Naive thymus-derived CD4-positive, alpha-beta T cell (primary cell): ENCODE measurements at regions not wholly inside any gene's neighbourhood (a gene's known extent, or its start where the extent isn't known, plus 50 kb on each side); places are given as distances from the start of the nearest gene placed in this dataset.

Source experiments
- ATAC-seq: fragments of 150-1000 bp; cut with Tn5 transposase; 2 replicates; pipeline ENCODE4 v1.10.0; 2021; ENCODE audit warnings: mild to moderate bottlenecking, moderate library complexity
- CTCF ChIA-PET: fragments of 350-600 bp; sonication (Branson Sonifier 250); formaldehyde crosslinking; loops from one replicate; lab custom pipeline; 2021; ENCODE audit warnings: antibody characterized with exemption; lab: Charles Lee
- POLR2A ChIA-PET: fragments of 350-600 bp; sonication (Branson Sonifier 250); formaldehyde crosslinking; loops from one replicate; lab custom pipeline; 2021; ENCODE audit warnings: antibody characterized with exemption, inconsistent platforms; lab: Charles Lee
- DNase-seq, 9 donors: peaks; one replicate each; pipeline versions ENCODE4 v3.0.0 to v3.0.0-alpha.2; 2020 to 2022; ENCODE audit warnings: mixed read lengths in 1 of 9
- H3K27ac ChIP-seq: one replicate; pipeline ENCODE4 v1.7.0; 2013; ENCODE audit warnings: mild to moderate bottlenecking, low read depth, low read length, moderate library complexity
- H3K27me3 ChIP-seq, 2 donors: one replicate each; pipeline ENCODE4 v1.7.0; 2013; ENCODE audit warnings: low read length in 2 of 2, mild to moderate bottlenecking in 2 of 2, moderate library complexity in 2 of 2; ENCODE audit not compliant: control insufficient read depth in 2 of 2, insufficient read depth in 2 of 2
- H3K36me3 ChIP-seq, 3 experiments: 1 replicate in 2 of 3; 2 replicates in 1 of 3; pipeline ENCODE4 v1.7.0; 2013; ENCODE audit warnings: low read length in 3 of 3, mild to moderate bottlenecking in 3 of 3, moderate library complexity in 1 of 3; ENCODE audit not compliant: insufficient read depth in 3 of 3, control insufficient read depth in 2 of 3
- H3K4me1 ChIP-seq, 2 donors: one replicate each; pipeline ENCODE4 v1.7.0; 2013; ENCODE audit warnings: low read length in 2 of 2, mild to moderate bottlenecking in 2 of 2, moderate library complexity in 1 of 2; ENCODE audit not compliant: control insufficient read depth in 2 of 2, insufficient read depth in 2 of 2
- H3K4me3 ChIP-seq: 2 replicates; pipeline ENCODE4 v1.7.0; 2013; ENCODE audit warnings: mild to moderate bottlenecking, low read length
- H3K9me3 ChIP-seq, 3 experiments: 1 replicate in 2 of 3; 2 replicates in 1 of 3; pipeline ENCODE4 v1.7.0; 2013; ENCODE audit warnings: low read length in 3 of 3; ENCODE audit not compliant: control insufficient read depth in 2 of 3
- H3K27ac Mint-ChIP-seq, 9 donors: one replicate each; pipeline ENCODE4 v1.8.0; 2020 to 2022; ENCODE audit warnings: mixed read lengths in 9 of 9, mild to moderate bottlenecking in 8 of 9, moderate library complexity in 5 of 9, inconsistent platforms in 2 of 9
- H3K27me3 Mint-ChIP-seq, 5 donors: one replicate each; pipeline ENCODE4 v1.8.0; 2021 to 2022; ENCODE audit warnings: mixed read lengths in 5 of 5, mild to moderate bottlenecking in 1 of 5
- H3K36me3 Mint-ChIP-seq, 5 donors: one replicate each; pipeline ENCODE4 v1.8.0; 2020 to 2022; ENCODE audit warnings: mixed read lengths in 5 of 5, mild to moderate bottlenecking in 3 of 5, inconsistent platforms in 1 of 5
- H3K4me1 Mint-ChIP-seq, 7 donors: one replicate each; pipeline ENCODE4 v1.8.0; 2020 to 2022; ENCODE audit warnings: mixed read lengths in 7 of 7, mild to moderate bottlenecking in 3 of 7, inconsistent platforms in 1 of 7
- H3K4me3 Mint-ChIP-seq, 10 donors: one replicate each; pipeline ENCODE4 v1.8.0; 2020 to 2022; ENCODE audit warnings: mild to moderate bottlenecking in 10 of 10, mixed read lengths in 10 of 10, moderate library complexity in 6 of 10, inconsistent platforms in 2 of 10
- H3K9me3 Mint-ChIP-seq, 11 donors: one replicate each; pipeline ENCODE4 v1.8.0; 2020 to 2022; ENCODE audit warnings: mixed read lengths in 11 of 11, mild to moderate bottlenecking in 4 of 11, inconsistent platforms in 1 of 11, moderate library complexity in 1 of 11
- intact Hi-C, 2 donors: fragments of 100-400 bp; cut with micrococcal nuclease; formaldehyde crosslinking; loops; one replicate each; pipeline ENCODE4 v1.15.1; 2023

GRCh38 chr2:8457092-8457481, 224.8 kb upstream of the ID2 start:
- no peak overlapping the region for H3K27ac ChIP-seq
- Mint-ChIP-seq H3K27me3 (peaks cover 0 to 14% (median 6%) of the 10 kb centered on the region in 5 donors), H3K9me3 (peaks cover 0 to 3% (median 0%) of the 10 kb centered on the region in 11 donors), H3K36me3 (peaks cover 0 to 19% (median 0%) of the 10 kb centered on the region in 5 donors), H3K4me3 (peak overlapping the region; percentile 67 to 85 (median 79)), H3K4me1 (peaks cover 13 to 49% (median 25%) of the 10 kb centered on the region in 7 donors), H3K27ac (peak overlapping the region in 4 of 9 donors; percentile 34 to 86 (median 56))
- ChIA-PET POLR2A (no interaction called here), CTCF (no interaction called here)
- peaks cover 11 to 21% of the 10 kb centered on the region in 2 donors for H3K4me1 ChIP-seq
- no peaks in the 10 kb centered on the region for H3K9me3 ChIP-seq
- no peaks in the 10 kb centered on the region for H3K36me3 ChIP-seq
- H3K4me3 ChIP-seq: peak overlapping the region; percentile 60
- peak; percentile 69 for ATAC-seq
- no peaks in the 10 kb centered on the region for H3K27me3 ChIP-seq
- intact Hi-C loops: loop anchor here (1.0 to 5.0 kb wide), 10 partner anchors 16 to 1030 kb away; no protein-coding TSS in a partner anchor
- DNase-seq: peak in 1 of 9 donors; percentile 14

DNA sequence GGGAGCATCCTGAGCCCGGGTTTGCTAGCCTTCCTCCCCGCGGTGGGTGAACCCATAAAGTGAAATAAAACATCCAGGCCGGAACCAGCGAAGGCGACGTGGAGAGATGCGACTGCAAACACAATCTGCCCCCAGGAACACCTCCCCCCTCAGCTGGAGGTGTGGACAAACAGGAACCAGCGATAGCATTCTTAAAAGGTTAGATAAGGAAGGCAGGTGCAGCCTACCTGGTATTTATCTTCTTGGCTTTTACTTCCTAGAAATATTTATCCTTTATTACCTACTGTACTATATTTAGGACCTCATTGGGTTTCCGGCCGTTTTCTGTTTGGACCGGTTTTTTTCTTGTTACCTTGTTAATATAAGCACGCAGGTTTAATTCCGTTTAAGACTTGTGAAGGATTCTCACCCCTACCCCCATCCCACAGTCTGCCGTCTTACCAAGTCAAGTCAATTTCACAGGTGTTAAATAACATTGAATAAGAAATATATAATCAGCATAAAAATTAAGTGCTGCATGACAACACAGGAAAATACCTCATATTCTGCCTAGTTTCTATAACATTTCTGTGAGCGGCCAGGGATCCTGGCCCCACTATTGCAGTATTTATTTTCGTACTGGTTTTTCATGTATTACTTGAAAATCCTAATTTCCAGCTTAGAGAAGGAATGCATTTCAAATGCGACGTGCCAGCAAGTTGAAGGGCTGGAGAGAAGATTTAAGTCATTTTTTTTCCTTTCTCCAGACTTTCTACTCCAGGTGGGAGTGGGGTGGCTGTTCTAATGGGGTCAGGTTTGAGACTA, 224.0 kb upstream of the ID2 start:
- H3K9me3 ChIP-seq: no peaks in the 10 kb centered on the region
- Mint-ChIP-seq H3K4me1 (peaks cover 15 to 56% (median 25%) of the 10 kb centered on the region in 7 donors), H3K4me3 (peak overlapping the region; percentile 67 to 85 (median 79)), H3K27me3 (peaks cover 0 to 14% (median 8%) of the 10 kb centered on the region in 5 donors), H3K27ac (peak overlapping the region in 4 of 9 donors; percentile 34 to 86 (median 56)), H3K36me3 (peaks cover 0 to 19% (median 0%) of the 10 kb centered on the region in 5 donors), H3K9me3 (peaks cover 0 to 2% (median 0%) of the 10 kb centered on the region in 11 donors)
- H3K36me3 ChIP-seq: no peaks in the 10 kb centered on the region
- ChIA-PET POLR2A (no interaction called here), CTCF (no interaction called here)
- intact Hi-C loops: loop anchor here (1.0 to 5.0 kb wide), 10 partner anchors 15 to 1031 kb away; no protein-coding TSS in a partner anchor
- no peak overlapping the region for H3K27ac ChIP-seq
- H3K4me1 ChIP-seq: peaks cover 11 to 21% of the 10 kb centered on the region in 2 donors
- H3K27me3 ChIP-seq: no peaks in the 10 kb centered on the region
- DNase-seq (peak in 1 of 9 donors; percentile 19), ATAC-seq (no peak)
- H3K4me3 ChIP-seq: peak overlapping the region; percentile 37

- no peak overlapping the region for H3K27ac Mint-ChIP-seq
- H3K4me1 ChIP-seq: peaks cover 11 to 21% of the 10 kb centered on the region in 2 donors
- H3K27ac ChIP-seq: no peak overlapping the region
- H3K27me3 ChIP-seq: no peaks in the 10 kb centered on the region
- H3K4me1 Mint-ChIP-seq: peaks cover 15 to 56% (median 25%) of the 10 kb centered on the region in 7 donors
- ATAC-seq (no peak), DNase-seq (no peak)
- H3K36me3 ChIP-seq: no peaks in the 10 kb centered on the region
- H3K36me3 Mint-ChIP-seq: peaks cover 0 to 17% (median 0%) of the 10 kb centered on the region in 5 donors
- H3K4me3 ChIP-seq: no peak overlapping the region
- intact Hi-C loops: loop anchor here (5.0 kb wide), 2 partner anchors 59 to 891 kb away; no protein-coding TSS in a partner anchor
- H3K9me3 Mint-ChIP-seq: peaks cover 0 to 2% (median 0%) of the 10 kb centered on the region in 11 donors
- ChIA-PET CTCF (no interaction called here), POLR2A (no interaction called here)
- H3K27me3 Mint-ChIP-seq: peaks cover 0 to 16% (median 8%) of the 10 kb centered on the region in 5 donors
- no peaks in the 10 kb centered on the region for H3K9me3 ChIP-seq
- peak overlapping the region in 3 of 10 donors; percentile 6 to 78 (median 69) for H3K4me3 Mint-ChIP-seq
Observed at GRCh38 chr2:8458503-8459459, 223.1 kb upstream of the ID2 start.

DNA sequence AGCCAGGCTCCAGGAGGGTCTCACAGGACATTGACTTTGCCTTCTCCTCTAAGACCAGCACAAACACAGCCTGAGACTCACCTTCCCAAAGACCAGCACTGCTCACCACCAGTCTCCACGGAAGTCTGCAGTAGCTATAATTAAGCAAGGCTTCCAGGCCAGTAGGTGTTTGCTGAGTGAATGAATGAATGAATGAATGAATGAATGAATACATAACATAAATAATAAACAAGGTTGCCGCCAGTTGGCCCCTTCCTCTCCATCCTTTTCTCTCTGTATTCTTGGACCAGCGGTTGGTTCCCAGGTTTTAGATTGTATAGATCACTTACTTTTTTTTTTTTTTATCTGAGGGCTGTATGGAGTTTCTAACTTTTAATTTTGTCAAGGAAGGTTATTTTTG, 222.4 kb upstream of the ID2 start:
- ChIA-PET POLR2A (no interaction called here), CTCF (no interaction called here)
- no peak overlapping the region for H3K4me3 ChIP-seq
- Mint-ChIP-seq H3K36me3 (peaks cover 0 to 17% (median 0%) of the 10 kb centered on the region in 5 donors), H3K9me3 (peaks cover 0 to 2% (median 0%) of the 10 kb centered on the region in 11 donors), H3K4me1 (peaks cover 15 to 58% (median 25%) of the 10 kb centered on the region in 7 donors), H3K27me3 (peaks cover 0 to 16% (median 8%) of the 10 kb centered on the region in 5 donors), H3K4me3 (no peak overlapping the region), H3K27ac (no peak overlapping the region)
- H3K4me1 ChIP-seq: peaks cover 11 to 21% of the 10 kb centered on the region in 2 donors
- no peak for DNase-seq
- intact Hi-C loops: loop anchor here (5.0 kb wide), 2 partner anchors 58 to 892 kb away; no protein-coding TSS in a partner anchor
- no peak overlapping the region for H3K27ac ChIP-seq
- no peaks in the 10 kb centered on the region for H3K36me3 ChIP-seq
- ATAC-seq: no peak
- no peaks in the 10 kb centered on the region for H3K9me3 ChIP-seq
- no peaks in the 10 kb centered on the region for H3K27me3 ChIP-seq

- H3K4me1 ChIP-seq: peaks cover 11 to 13% of the 10 kb centered on the region in 2 donors
- ChIA-PET POLR2A (no interaction called here), CTCF (no interaction called here)
- no peaks in the 10 kb centered on the region for H3K36me3 ChIP-seq
- no peak overlapping the region for H3K4me3 ChIP-seq
- no peaks in the 10 kb centered on the region for H3K9me3 ChIP-seq
- peaks cover under 1 to 39% (median 13%) of the 10 kb centered on the region in 7 donors for H3K4me1 Mint-ChIP-seq
- H3K27ac Mint-ChIP-seq: no peak overlapping the region
- H3K27ac ChIP-seq: no peak overlapping the region
- DNase-seq (no peak), ATAC-seq (no peak)
- no peaks in the 10 kb centered on the region for H3K27me3 ChIP-seq
- H3K36me3 Mint-ChIP-seq: peaks cover 0 to 6% (median 0%) of the 10 kb centered on the region in 5 donors
- intact Hi-C loops: no loop called here
- H3K4me3 Mint-ChIP-seq: no peak overlapping the region
- H3K9me3 Mint-ChIP-seq: peaks cover 0 to 2% (median 0%) of the 10 kb centered on the region in 11 donors
- H3K27me3 Mint-ChIP-seq: peaks cover 0 to 16% (median 8%) of the 10 kb centered on the region in 5 donors
Observed at GRCh38 chr2:8461341-8461740, 220.5 kb upstream of the ID2 start.

- CTCF ChIA-PET: no interaction called here
- POLR2A ChIA-PET: no interaction called here
- Histone ChIP-seq H3K27ac (no peak overlapping the region), H3K36me3 (no peaks in the 10 kb centered on the region), H3K27me3 (no peaks in the 10 kb centered on the region), H3K4me1 (peaks cover 5 to 9% of the 10 kb centered on the region in 2 donors), H3K9me3 (no peaks in the 10 kb centered on the region), H3K4me3 (no peak overlapping the region)
- intact Hi-C loops: no loop called here
- Mint-ChIP-seq H3K27me3 (peaks cover 0 to 16% (median 8%) of the 10 kb centered on the region in 5 donors), H3K4me1 (peaks cover 0 to 37% (median 9%) of the 10 kb centered on the region in 7 donors), H3K4me3 (no peak overlapping the region), H3K36me3 (peaks cover 0 to 12% (median 0%) of the 10 kb centered on the region in 5 donors), H3K9me3 (peaks cover 0 to 4% (median 0%) of the 10 kb centered on the region in 11 donors), H3K27ac (no peak overlapping the region)
- no peak for DNase-seq
- no peak for ATAC-seq
Observed at GRCh38 chr2:8462280-8462679, 219.6 kb upstream of the ID2 start.
